ENCODE measurements at regions not wholly inside any gene's neighbourhood (a gene's known extent, or its start where the extent isn't known, plus 50 kb on each side); places are given as distances from the start of the nearest gene placed in this dataset.
"Not testable (repeated sequence)": the region's sequence is repeated elsewhere in the genome, so short reads cannot be mapped to it uniquely, and the experiment has no call there.

- H3K9me3 ChIP-seq; H3K4me1 Mint-ChIP-seq (ENCODE audit: low read depth, unreplicated experiment); H3K36me3 Mint-ChIP-seq (ENCODE audit: insufficient read depth, unreplicated experiment); BruUV-seq (replicated peaks); intact Hi-C loops (cut with micrococcal nuclease; ENCODE audit: unreplicated experiment); H3K4me3 Mint-ChIP-seq (ENCODE audit: unreplicated experiment); H3K27me3 ChIP-seq (replicated peaks; ENCODE audit: control insufficient read depth, insufficient read depth, low read length); DNase-seq; H3K4me1 ChIP-seq; CTCF ChIA-PET; H3K4me3 ChIP-seq (ENCODE audit: low read depth, low read length); H3K27ac Mint-ChIP-seq (ENCODE audit: unreplicated experiment); POLR2A ChIA-PET; H3K9me3 Mint-ChIP-seq (ENCODE audit: unreplicated experiment); H3K36me3 ChIP-seq (ENCODE audit: control insufficient read depth, insufficient read depth, low read length): not testable (repeated sequence)
- peaks cover 31% of the 10 kb centered on the region for H3K27me3 Mint-ChIP-seq (ENCODE audit: insufficient read depth, unreplicated experiment)
Measured at GRCh38 chr17:21470422-21470821, 94.3 kb downstream of the KCNJ12 start.

DNA sequence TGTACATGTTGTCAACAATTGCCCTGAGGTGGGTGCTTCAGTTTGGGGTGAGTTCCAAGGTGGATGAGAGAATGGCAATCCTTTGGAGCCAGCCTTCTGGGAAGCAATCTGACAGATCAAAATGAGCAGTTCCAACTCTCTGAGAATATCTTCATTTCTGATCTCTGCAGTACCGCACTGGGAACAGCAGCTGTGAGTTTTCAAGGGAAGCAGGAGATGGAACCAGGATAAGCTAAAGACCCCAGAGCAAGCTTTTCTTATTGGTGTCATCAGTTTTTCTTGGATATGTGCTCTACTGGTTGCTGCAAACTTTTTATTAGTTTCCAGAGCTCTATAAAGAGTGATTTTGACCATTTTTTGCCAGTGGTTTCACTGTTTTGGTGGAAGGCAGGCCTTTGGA is 94.7 kb downstream of the KCNJ12 start:
- H3K27me3 Mint-ChIP-seq (ENCODE audit: insufficient read depth, unreplicated experiment): peaks cover 35% of the 10 kb centered on the region
- H3K4me3 Mint-ChIP-seq (ENCODE audit: unreplicated experiment): no peak overlapping the region
- intact Hi-C loops (cut with micrococcal nuclease; ENCODE audit: unreplicated experiment): no loop called here
- no peaks in the 10 kb centered on the region for H3K4me1 Mint-ChIP-seq (ENCODE audit: low read depth, unreplicated experiment)
- ChIA-PET CTCF (no interaction called here), POLR2A (no interaction called here)
- Histone ChIP-seq H3K4me3 (ENCODE audit: low read depth, low read length) (no peak overlapping the region), H3K9me3 (no peaks in the 10 kb centered on the region), H3K36me3 (ENCODE audit: control insufficient read depth, insufficient read depth, low read length) (no peaks in the 10 kb centered on the region), H3K27me3 (replicated peaks; ENCODE audit: control insufficient read depth, insufficient read depth, low read length) (no peaks in the 10 kb centered on the region; the same call in 1 of the 2 replicates), H3K4me1 (no peaks in the 10 kb centered on the region)
- BruUV-seq (replicated peaks): no TSS peak
- H3K36me3 Mint-ChIP-seq (ENCODE audit: insufficient read depth, unreplicated experiment): no peaks in the 10 kb centered on the region
- H3K9me3 Mint-ChIP-seq (ENCODE audit: unreplicated experiment): no peaks in the 10 kb centered on the region
- no peak overlapping the region for H3K27ac Mint-ChIP-seq (ENCODE audit: unreplicated experiment)
- no peak for TF ChIP-seq CTCF (IDR thresholded peaks at IDR 0.05; ENCODE audit: insufficient read depth in 1 of 2, low read depth in 1 of 2, low read length in 1 of 2, severe bottlenecking in 1 of 2, unreplicated experiment in 1 of 2)
- no peak for DNase-seq

- no peaks in the 10 kb centered on the region for H3K4me1 Mint-ChIP-seq (ENCODE audit: low read depth, unreplicated experiment)
- no peaks in the 10 kb centered on the region for H3K9me3 ChIP-seq
- no peaks in the 10 kb centered on the region for H3K36me3 ChIP-seq (ENCODE audit: control insufficient read depth, insufficient read depth, low read length)
- H3K36me3 Mint-ChIP-seq (ENCODE audit: insufficient read depth, unreplicated experiment): no peaks in the 10 kb centered on the region
- no peaks in the 10 kb centered on the region for H3K9me3 Mint-ChIP-seq (ENCODE audit: unreplicated experiment)
- H3K27ac Mint-ChIP-seq (ENCODE audit: unreplicated experiment): no peak overlapping the region
- H3K27me3 Mint-ChIP-seq (ENCODE audit: insufficient read depth, unreplicated experiment): peaks cover 29% of the 10 kb centered on the region
- DNase-seq: no peak
- POLR2A ChIA-PET: no interaction called here
- H3K4me3 Mint-ChIP-seq (ENCODE audit: unreplicated experiment): no peak overlapping the region
- H3K4me3 ChIP-seq (ENCODE audit: low read depth, low read length): no peak overlapping the region
- no TSS peak for BruUV-seq (replicated peaks)
- no peaks in the 10 kb centered on the region for H3K4me1 ChIP-seq
- no peak for TF ChIP-seq CTCF (IDR thresholded peaks at IDR 0.05; ENCODE audit: insufficient read depth in 1 of 2, low read depth in 1 of 2, low read length in 1 of 2, severe bottlenecking in 1 of 2, unreplicated experiment in 1 of 2)
- intact Hi-C loops (cut with micrococcal nuclease; ENCODE audit: unreplicated experiment): loop anchor here (5.0 kb wide), 1 partner anchor 37 kb away; no protein-coding TSS in a partner anchor
- H3K27me3 ChIP-seq (replicated peaks; ENCODE audit: control insufficient read depth, insufficient read depth, low read length): no peaks in the 10 kb centered on the region; the same call in 1 of the 2 replicates
- CTCF ChIA-PET: no interaction called here
Measured at GRCh38 chr17:21474815-21475214, 98.7 kb downstream of the KCNJ12 start.

- no peak for TF ChIP-seq CTCF (IDR thresholded peaks at IDR 0.05; ENCODE audit: insufficient read depth in 1 of 2, low read depth in 1 of 2, low read length in 1 of 2, severe bottlenecking in 1 of 2, unreplicated experiment in 1 of 2)
- no peaks in the 10 kb centered on the region for H3K36me3 ChIP-seq (ENCODE audit: control insufficient read depth, insufficient read depth, low read length)
- H3K4me3 ChIP-seq (ENCODE audit: low read depth, low read length): no peak overlapping the region
- Mint-ChIP-seq H3K4me3 (ENCODE audit: unreplicated experiment) (no peak overlapping the region), H3K27ac (ENCODE audit: unreplicated experiment) (no peak overlapping the region), H3K27me3 (ENCODE audit: insufficient read depth, unreplicated experiment) (peaks cover 29% of the 10 kb centered on the region), H3K4me1 (ENCODE audit: low read depth, unreplicated experiment) (no peaks in the 10 kb centered on the region), H3K36me3 (ENCODE audit: insufficient read depth, unreplicated experiment) (no peaks in the 10 kb centered on the region), H3K9me3 (ENCODE audit: unreplicated experiment) (no peaks in the 10 kb centered on the region)
- no peaks in the 10 kb centered on the region for H3K9me3 ChIP-seq
- intact Hi-C loops (cut with micrococcal nuclease; ENCODE audit: unreplicated experiment): loop anchor here (5.0 kb wide), 1 partner anchor 37 kb away; no protein-coding TSS in a partner anchor
- no peaks in the 10 kb centered on the region; the same call in 1 of the 2 replicates for H3K27me3 ChIP-seq (replicated peaks; ENCODE audit: control insufficient read depth, insufficient read depth, low read length)
- DNase-seq: no peak
- CTCF ChIA-PET: no interaction called here
- POLR2A ChIA-PET: no interaction called here
- BruUV-seq (replicated peaks): no TSS peak
- no peaks in the 10 kb centered on the region for H3K4me1 ChIP-seq
Measured at GRCh38 chr17:21475571-21475970, 99.4 kb downstream of the KCNJ12 start.

All from Caco-2 (cell line).